Common myeloid progenitor, CD34-positive (primary cell): ENCODE measurements at regions not wholly inside any gene's neighbourhood (a gene's known extent, or its start where the extent isn't known, plus 50 kb on each side); places are given as distances from the start of the nearest gene placed in this dataset.

Experiments used
- CTCF ChIA-PET: fragments of 350-600 bp; sonication (Branson Sonifier 250); formaldehyde crosslinking; loops from one replicate; lab custom pipeline; 2021; ENCODE audit warnings: antibody characterized with exemption; lab: Charles Lee
- POLR2A ChIA-PET: fragments of 350-600 bp; sonication (Branson Sonifier 250); formaldehyde crosslinking; loops from one replicate; lab custom pipeline; 2021; ENCODE audit warnings: antibody characterized with exemption; lab: Charles Lee
- DNase-seq, 3 donors: peaks; one replicate each; pipeline versions ENCODE4 v3.0.0 to v3.0.0-alpha.2; 2013
- H3K27ac ChIP-seq, 2 experiments: 1 replicate in 1 of 2; 2 replicates in 1 of 2; pipeline ENCODE4 v1.7.0; 2013; ENCODE audit warnings: inconsistent platforms in 2 of 2, low read length in 2 of 2, mild to moderate bottlenecking in 2 of 2, low read depth in 1 of 2, moderate library complexity in 1 of 2; ENCODE audit not compliant: severe bottlenecking in 2 of 2, insufficient read depth in 1 of 2, poor library complexity in 1 of 2
- H3K27me3 ChIP-seq, 5 experiments: replicated peaks in 2 of 5; 1 replicate in 3 of 5; 2 replicates in 2 of 5; pipeline versions ENCODE4 v1.6.1 to v1.7.0; 2013; ENCODE audit warnings: low read length in 4 of 5, mild to moderate bottlenecking in 2 of 5, moderate library complexity in 2 of 5, inconsistent platforms in 1 of 5; ENCODE audit not compliant: insufficient read depth in 5 of 5, control insufficient read depth in 4 of 5
- H3K36me3 ChIP-seq, 4 experiments: 1 replicate in 2 of 4; 2 replicates in 2 of 4; pipeline versions ENCODE4 v1.6.1 to v1.7.0; 2013; ENCODE audit warnings: low read length in 3 of 4, control low read depth in 1 of 4, mild to moderate bottlenecking in 1 of 4; ENCODE audit not compliant: control insufficient read depth in 4 of 4, insufficient read depth in 4 of 4
- H3K4me1 ChIP-seq, 4 experiments: 1 replicate in 3 of 4; 2 replicates in 1 of 4; pipeline versions ENCODE4 v1.6.1 to v1.7.1; 2013; ENCODE audit warnings: low read length in 3 of 4, mild to moderate bottlenecking in 3 of 4, control low read depth in 1 of 4, inconsistent platforms in 1 of 4, moderate library complexity in 1 of 4; ENCODE audit not compliant: control insufficient read depth in 4 of 4, insufficient read depth in 4 of 4; ENCODE audit errors: control extremely low read depth in 1 of 4
- H3K4me3 ChIP-seq, 7 experiments: 1 replicate in 4 of 7; 2 replicates in 3 of 7; pipeline versions ENCODE4 v1.5.1 to v1.7.0; 2013; ENCODE audit warnings: mild to moderate bottlenecking in 7 of 7, low read length in 6 of 7, moderate library complexity in 6 of 7, inconsistent platforms in 2 of 7, low read depth in 2 of 7, control low read depth in 1 of 7; ENCODE audit not compliant: insufficient read depth in 4 of 7, control insufficient read depth in 1 of 7; ENCODE audit errors: extremely low read depth in 1 of 7
- H3K9me3 ChIP-seq, 5 experiments: 1 replicate in 4 of 5; 2 replicates in 1 of 5; pipeline versions ENCODE4 v1.6.1 to v1.7.1; 2013; ENCODE audit warnings: low read length in 4 of 5, mild to moderate bottlenecking in 2 of 5, inconsistent platforms in 1 of 5, low read depth in 1 of 5, moderate library complexity in 1 of 5; ENCODE audit not compliant: control insufficient read depth in 4 of 5, insufficient read depth in 2 of 5; ENCODE audit errors: control extremely low read depth in 1 of 5
- WGBS: methylation state at CpG from one replicate; pipeline ENCODE4 v1.1.5; 2013; ENCODE audit not compliant: insufficient coverage; 5-methylcytosine and 5-hydroxymethylcytosine counted together

DNA sequence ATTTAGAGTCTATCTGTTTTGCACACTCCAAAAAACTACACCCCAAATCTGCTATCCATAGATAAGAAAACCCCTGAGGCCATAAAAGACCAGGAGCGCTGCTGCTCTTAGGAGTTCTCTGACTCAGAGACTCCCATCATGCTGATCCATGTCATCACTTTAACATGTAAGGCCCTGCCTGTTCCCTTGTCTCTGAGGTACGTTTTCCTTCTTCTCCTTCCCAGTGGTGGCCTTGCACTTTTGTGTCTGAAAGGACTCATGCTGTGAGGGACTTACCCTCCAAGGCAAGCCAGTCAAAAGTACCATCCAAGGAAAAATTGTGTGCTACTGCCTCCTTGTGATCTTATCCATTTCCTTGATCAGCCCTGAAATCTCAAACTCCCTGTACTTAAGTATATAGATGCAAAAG lies 427.4 kb upstream of the NCAM2 start:
- CTCF ChIA-PET: no interaction called here
- 33% methylated on average over 1 of the region's 2 CpGs for WGBS

DNA sequence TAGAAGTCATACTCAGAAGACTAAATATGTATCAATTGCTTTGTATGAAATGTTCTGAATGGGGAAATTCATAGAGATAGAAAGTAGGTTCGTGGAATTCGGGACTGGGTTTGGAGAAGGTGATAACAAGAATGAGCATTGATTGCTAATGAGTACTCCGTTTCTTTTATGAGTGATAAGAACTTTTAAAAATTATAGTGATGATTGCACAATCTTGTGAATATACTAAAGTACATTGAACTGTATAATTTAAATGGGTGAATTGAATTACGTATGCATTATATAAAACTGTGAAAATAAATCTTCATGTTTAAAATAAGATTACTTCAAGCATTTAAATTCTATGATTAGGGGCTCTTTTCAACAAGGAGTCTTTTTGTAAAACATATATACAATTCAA lies 425.6 kb upstream of the NCAM2 start:
- H3K27ac ChIP-seq: no peak overlapping the region
- 100% methylated on average over 2 of the region's 4 CpGs for WGBS
- no peak for DNase-seq
- H3K4me3 ChIP-seq: no peak overlapping the region
- H3K4me1 ChIP-seq: no peaks in the 10 kb centered on the region
- ChIA-PET CTCF (no interaction called here), POLR2A (no interaction called here)
- H3K36me3 ChIP-seq: no peaks in the 10 kb centered on the region
- peaks cover 0 to 2% (median 0%) of the 10 kb centered on the region in 5 experiments for H3K9me3 ChIP-seq
- H3K27me3 ChIP-seq: no peaks in the 10 kb centered on the region

More for the DNA sequence above, 427.4 kb upstream of the NCAM2 start:
- H3K4me1 ChIP-seq: no peaks in the 10 kb centered on the region
- H3K9me3 ChIP-seq: peaks cover 0 to 2% (median 0%) of the 10 kb centered on the region in 5 experiments
- peak; percentile 14 to 46 (median 37) for DNase-seq
- no peaks in the 10 kb centered on the region for H3K27me3 ChIP-seq
- H3K36me3 ChIP-seq: no peaks in the 10 kb centered on the region
- no peak overlapping the region for H3K4me3 ChIP-seq
- POLR2A ChIA-PET: no interaction called here
- no peak overlapping the region for H3K27ac ChIP-seq

- H3K27me3 ChIP-seq: no peaks in the 10 kb centered on the region
- H3K4me3 ChIP-seq: no peak overlapping the region
- DNase-seq: no peak
- 100% methylated on average over 1 of the region's 1 CpG for WGBS
- H3K4me1 ChIP-seq: no peaks in the 10 kb centered on the region
- ChIA-PET POLR2A (no interaction called here), CTCF (no interaction called here)
- no peaks in the 10 kb centered on the region for H3K36me3 ChIP-seq
- H3K9me3 ChIP-seq: no peaks in the 10 kb centered on the region
- no peak overlapping the region for H3K27ac ChIP-seq
These were observed 416.8 kb upstream of the NCAM2 start for GRCh38 chr21:20581361-20581760.

DNA sequence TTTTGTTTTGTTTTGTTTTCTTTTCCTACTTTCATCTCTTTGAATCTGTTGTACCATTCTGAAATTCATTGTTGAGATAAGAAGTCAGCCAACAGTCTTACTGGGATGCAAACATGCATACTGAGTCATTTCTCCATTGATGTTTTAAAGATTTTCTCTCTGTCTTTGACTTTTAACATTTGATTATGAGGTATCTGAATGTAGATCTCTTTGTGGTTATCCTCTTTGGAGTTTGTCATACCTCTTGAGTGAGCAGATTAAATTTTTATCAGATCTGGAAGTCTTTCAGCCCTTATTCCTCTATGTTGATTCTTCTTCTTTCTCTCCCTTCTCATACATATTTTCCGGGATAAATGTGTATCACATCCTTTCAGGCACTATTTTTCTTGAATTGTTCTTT lies 406.9 kb upstream of the NCAM2 start:
- Histone ChIP-seq H3K27me3 (no peaks in the 10 kb centered on the region), H3K36me3 (no peaks in the 10 kb centered on the region), H3K9me3 (peaks cover 2 to 8% (median 3%) of the 10 kb centered on the region in 5 experiments), H3K4me1 (peaks cover 0 to 2% (median 0%) of the 10 kb centered on the region in 4 experiments), H3K27ac (no peak overlapping the region), H3K4me3 (no peak overlapping the region)
- ChIA-PET POLR2A (no interaction called here), CTCF (interaction anchor here (0.9 kb wide), 1 partner anchor 13 kb away, joined by 3 read pairs; no protein-coding TSS in a partner anchor)
- WGBS: no CpG with 5 or more reads among the region's 1 CpG
- peak in 2 of 3 donors; percentile 9 to 16 for DNase-seq

DNA sequence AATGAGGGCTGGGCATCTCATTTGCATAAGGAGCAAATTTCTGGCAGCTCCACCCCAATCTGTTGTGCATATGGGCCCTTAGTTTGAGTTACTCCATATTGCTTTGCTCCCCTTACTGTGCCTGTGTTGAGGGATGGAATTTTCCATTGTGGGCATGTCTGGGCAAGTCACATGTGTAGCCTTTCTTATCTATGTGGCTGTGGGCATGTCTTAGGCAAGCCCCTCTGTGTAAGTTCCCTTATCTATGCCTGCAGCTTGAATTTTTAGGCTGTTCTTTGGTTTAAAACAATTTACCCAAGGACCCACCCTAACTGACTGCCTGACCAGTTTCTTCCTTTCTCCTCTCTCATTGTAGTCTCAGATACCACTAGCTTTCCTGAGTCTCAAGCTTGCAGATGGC lies 405.7 kb upstream of the NCAM2 start:
- Histone ChIP-seq H3K4me1 (peaks cover 0 to 2% (median 0%) of the 10 kb centered on the region in 4 experiments), H3K4me3 (no peak overlapping the region), H3K27me3 (no peaks in the 10 kb centered on the region), H3K36me3 (no peaks in the 10 kb centered on the region), H3K9me3 (peaks cover 2 to 8% (median 3%) of the 10 kb centered on the region in 5 experiments), H3K27ac (no peak overlapping the region)
- POLR2A ChIA-PET: no interaction called here
- CTCF ChIA-PET: interaction anchor here (0.9 kb wide), 1 partner anchor 12 kb away, joined by 3 read pairs; no protein-coding TSS in a partner anchor
- peak in 2 of 3 donors; percentile 35 to 50 for DNase-seq

- ChIA-PET POLR2A (no interaction called here), CTCF (interaction anchor here (1.0 kb wide), 1 partner anchor 13 kb away, joined by 3 read pairs; no protein-coding TSS in a partner anchor)
- no CpG with 5 or more reads among the region's 3 CpGs for WGBS
- H3K4me1 ChIP-seq: no peaks in the 10 kb centered on the region
- H3K27me3 ChIP-seq: no peaks in the 10 kb centered on the region
- H3K9me3 ChIP-seq: peaks cover 0 to 3% (median 2%) of the 10 kb centered on the region in 5 experiments
- no peaks in the 10 kb centered on the region for H3K36me3 ChIP-seq
- DNase-seq: no peak
- H3K27ac ChIP-seq: no peak overlapping the region
- no peak overlapping the region for H3K4me3 ChIP-seq
These were observed 395.0 kb upstream of the NCAM2 start for GRCh38 chr21:20603236-20603635.

DNA sequence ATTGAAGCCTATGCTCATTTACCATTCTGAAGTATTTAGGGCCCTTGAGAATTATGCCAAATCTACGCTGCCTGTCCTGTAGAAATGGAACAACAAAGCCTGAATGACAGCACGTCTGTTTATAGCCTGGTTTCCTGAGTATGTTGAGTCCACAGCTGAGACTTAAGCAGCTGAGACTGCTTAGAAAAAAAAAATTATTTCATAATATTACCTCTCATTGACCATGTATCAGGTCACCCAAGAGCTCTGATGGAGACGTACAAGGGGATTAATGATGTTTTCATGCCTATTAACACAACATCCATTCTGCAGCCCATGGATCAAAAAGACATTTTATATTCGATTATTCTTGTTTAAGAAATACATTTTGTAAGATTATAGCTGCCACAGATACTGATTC lies 387.2 kb upstream of the NCAM2 start:
- 100% methylated on average over 2 of the region's 4 CpGs for WGBS
- Histone ChIP-seq H3K27me3 (no peaks in the 10 kb centered on the region), H3K4me1 (no peaks in the 10 kb centered on the region), H3K27ac (no peak overlapping the region), H3K4me3 (no peak overlapping the region), H3K9me3 (peaks cover 0 to 2% (median 0%) of the 10 kb centered on the region in 5 experiments), H3K36me3 (no peaks in the 10 kb centered on the region)
- CTCF ChIA-PET: interaction anchor here (0.7 kb wide), 1 partner anchor 13 kb away, joined by 3 read pairs; no protein-coding TSS in a partner anchor
- POLR2A ChIA-PET: interaction anchor here (0.7 kb wide), 1 partner anchor 1338 kb away, joined by 3 read pairs; no protein-coding TSS in a partner anchor
- DNase-seq: no peak
